ENCODE measurements at regions not wholly inside any gene's neighbourhood (a gene's known extent, or its start where the extent isn't known, plus 50 kb on each side); places are given as distances from the start of the nearest gene placed in this dataset.

DNA sequence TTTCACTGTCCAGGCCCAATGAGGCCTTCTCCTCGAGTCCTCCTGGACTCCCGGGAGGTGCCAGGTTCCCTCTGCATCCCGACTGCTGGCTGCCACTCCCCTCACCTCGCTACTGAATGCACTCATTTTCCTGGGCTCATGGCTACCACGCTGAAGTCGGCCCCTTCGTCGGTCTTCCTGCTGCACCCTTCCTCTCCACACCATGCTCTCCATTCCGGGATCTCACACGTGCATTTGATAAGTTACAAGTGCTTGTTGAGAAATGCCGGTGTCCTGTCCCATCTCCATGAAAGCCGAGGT is 334.7 kb upstream of the MYT1L start:
- Histone ChIP-seq H3K79me2 (ENCODE audit: control insufficient read depth, insufficient read depth, low read length) (no peaks in the 10 kb centered on the region), H3K9ac (ENCODE audit: insufficient read depth in 1 of 2, low read depth in 2 of 2, low read length in 2 of 2) (no peak overlapping the region), H3K36me3 (ENCODE audit: control insufficient read depth, insufficient read depth, low read length) (no peaks in the 10 kb centered on the region), H3K4me2 (ENCODE audit: insufficient read depth, low read length) (no peak overlapping the region), H2AFZ (ENCODE audit: low read depth, low read length) (no peak overlapping the region), H3K4me1 (replicated peaks in 1 of 2; ENCODE audit: control insufficient read depth in 2 of 2, insufficient read depth in 2 of 2, low read length in 2 of 2) (no peaks in the 10 kb centered on the region; a peak in 1 of 5 replicates), H3K27ac (ENCODE audit: extremely low read depth, low read depth, low read length) (no peak overlapping the region), H3K9me3 (replicated peaks; ENCODE audit: control insufficient read depth, insufficient read depth, low read depth, low read length) (no peaks in the 10 kb centered on the region), H3K4me3 (no peak overlapping the region), H3K27me3 (ENCODE audit: control insufficient read depth in 2 of 2, insufficient read depth in 2 of 2, low read length in 2 of 2) (peaks cover 27 to 80% of the 10 kb centered on the region in 2 experiments; a peak in 4 of 5 replicates), H4K20me1 (replicated peaks; ENCODE audit: control insufficient read depth, insufficient read depth, low read length) (peaks cover 9% of the 10 kb centered on the region), H3K9me1 (ENCODE audit: control insufficient read depth, insufficient read depth, low read length) (no peaks in the 10 kb centered on the region)
- ATAC-seq: no peak
- POLR2A ChIA-PET: interaction anchor here (0.6 kb wide), 1 partner anchor 846 kb away, joined by 3 read pairs; no protein-coding TSS in a partner anchor
- WGBS (ENCODE audit: insufficient coverage, low coverage, missing lambda C conversion rate): 0% methylated on average over 12 of the region's 12 CpGs
- intact Hi-C loops (cut with micrococcal nuclease) (no loop called here), in situ Hi-C loops (cut with MboI) (no loop called here)
- BruUV-seq (replicated peaks): no TSS peak
- CTCF ChIA-PET (ENCODE audit: low intra/inter-chr PET ratio): no interaction called here
- TF ChIP-seq, protein P1, sequence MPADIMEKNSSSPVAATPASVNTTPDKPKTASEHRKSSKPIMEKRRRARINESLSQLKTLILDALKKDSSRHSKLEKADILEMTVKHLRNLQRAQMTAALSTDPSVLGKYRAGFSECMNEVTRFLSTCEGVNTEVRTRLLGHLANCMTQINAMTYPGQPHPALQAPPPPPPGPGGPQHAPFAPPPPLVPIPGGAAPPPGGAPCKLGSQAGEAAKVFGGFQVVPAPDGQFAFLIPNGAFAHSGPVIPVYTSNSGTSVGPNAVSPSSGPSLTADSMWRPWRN (IDR thresholded peaks at IDR 0.05; ENCODE audit: low read depth): no peak
- DNase-seq (ENCODE audit: extremely low read depth in 1 of 4, low spot score in 3 of 4): no peak
- no peak for FAIRE-seq

DNA sequence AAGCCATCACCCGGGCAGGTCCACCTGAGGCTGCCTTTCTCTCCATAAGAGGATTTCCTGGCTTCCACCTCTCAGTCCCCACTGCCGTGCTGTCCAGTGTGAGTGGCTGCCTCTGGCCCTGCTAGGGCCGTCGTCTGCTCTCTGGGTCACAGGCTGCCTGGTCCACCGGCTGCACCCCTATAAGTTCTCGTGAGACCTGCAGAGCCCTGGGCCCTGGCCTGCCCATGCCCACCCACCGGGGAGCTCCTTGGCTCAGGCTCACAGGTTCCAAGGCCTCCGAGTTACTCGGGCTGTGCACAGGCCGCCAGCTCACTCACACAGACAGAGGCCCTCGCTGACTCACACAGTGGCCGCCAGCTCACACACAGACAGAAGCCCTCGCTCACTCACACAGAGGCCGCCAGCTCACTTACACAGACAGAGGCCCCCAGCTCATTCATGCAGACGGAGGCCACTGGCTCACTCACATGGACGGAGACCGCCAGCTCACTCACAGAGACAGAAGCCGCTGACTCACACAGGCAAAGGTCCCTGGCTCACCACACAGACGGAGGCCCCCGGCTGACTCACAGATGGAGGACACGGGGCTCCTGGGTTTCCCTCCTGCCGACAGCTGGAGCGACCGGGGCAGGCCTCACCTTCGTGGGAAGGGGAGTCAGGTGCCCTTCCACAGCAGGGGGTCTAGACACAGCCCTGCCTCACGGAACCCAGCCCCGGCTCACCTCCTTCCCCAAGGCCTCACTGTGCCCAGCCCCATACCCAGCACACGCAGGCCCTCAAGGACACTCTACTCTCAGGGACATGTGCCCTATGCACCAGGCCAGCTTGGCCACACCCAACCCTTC is 334.1 kb upstream of the MYT1L start:
- FAIRE-seq (no peak), DNase-seq (ENCODE audit: extremely low read depth in 1 of 4, low spot score in 3 of 4) (peak in 1 of 4 experiments; percentile 15), ATAC-seq (peak; percentile 49)
- H3K4me2 ChIP-seq (ENCODE audit: insufficient read depth, low read length): no peak overlapping the region
- POLR2A ChIA-PET: interaction anchor here (0.6 to 0.7 kb wide), 2 partner anchors 51 to 845 kb away, joined by 3 read pairs; no protein-coding TSS in a partner anchor
- intact Hi-C loops (cut with micrococcal nuclease) (no loop called here), in situ Hi-C loops (cut with MboI) (no loop called here)
- no peak overlapping the region for H2AFZ ChIP-seq (ENCODE audit: low read depth, low read length)
- H3K36me3 ChIP-seq (ENCODE audit: control insufficient read depth, insufficient read depth, low read length): no peaks in the 10 kb centered on the region
- H4K20me1 ChIP-seq (replicated peaks; ENCODE audit: control insufficient read depth, insufficient read depth, low read length): peaks cover 9% of the 10 kb centered on the region
- no peaks in the 10 kb centered on the region for H3K79me2 ChIP-seq (ENCODE audit: control insufficient read depth, insufficient read depth, low read length)
- no peaks in the 10 kb centered on the region; a peak in 1 of 5 replicates for H3K4me1 ChIP-seq (replicated peaks in 1 of 2; ENCODE audit: control insufficient read depth in 2 of 2, insufficient read depth in 2 of 2, low read length in 2 of 2)
- no peak overlapping the region for H3K27ac ChIP-seq (ENCODE audit: extremely low read depth, low read depth, low read length)
- WGBS (ENCODE audit: insufficient coverage, low coverage, missing lambda C conversion rate): 1% methylated on average over 24 of the region's 28 CpGs
- peaks cover 24 to 75% of the 10 kb centered on the region in 2 experiments; a peak in 4 of 5 replicates for H3K27me3 ChIP-seq (ENCODE audit: control insufficient read depth in 2 of 2, insufficient read depth in 2 of 2, low read length in 2 of 2)
- no peak overlapping the region for H3K9ac ChIP-seq (ENCODE audit: insufficient read depth in 1 of 2, low read depth in 2 of 2, low read length in 2 of 2)
- no peaks in the 10 kb centered on the region for H3K9me3 ChIP-seq (replicated peaks; ENCODE audit: control insufficient read depth, insufficient read depth, low read depth, low read length)
- no peak overlapping the region for H3K4me3 ChIP-seq
- H3K9me1 ChIP-seq (ENCODE audit: control insufficient read depth, insufficient read depth, low read length): no peaks in the 10 kb centered on the region
- BruUV-seq (replicated peaks): no TSS peak
- 0 out of 2 replicates have a peak, but pooled peaks have one; percentile 21 for TF ChIP-seq FOSL1 (tag; conservative IDR thresholded peaks at IDR 0.05)
- TF ChIP-seq, protein P2, sequence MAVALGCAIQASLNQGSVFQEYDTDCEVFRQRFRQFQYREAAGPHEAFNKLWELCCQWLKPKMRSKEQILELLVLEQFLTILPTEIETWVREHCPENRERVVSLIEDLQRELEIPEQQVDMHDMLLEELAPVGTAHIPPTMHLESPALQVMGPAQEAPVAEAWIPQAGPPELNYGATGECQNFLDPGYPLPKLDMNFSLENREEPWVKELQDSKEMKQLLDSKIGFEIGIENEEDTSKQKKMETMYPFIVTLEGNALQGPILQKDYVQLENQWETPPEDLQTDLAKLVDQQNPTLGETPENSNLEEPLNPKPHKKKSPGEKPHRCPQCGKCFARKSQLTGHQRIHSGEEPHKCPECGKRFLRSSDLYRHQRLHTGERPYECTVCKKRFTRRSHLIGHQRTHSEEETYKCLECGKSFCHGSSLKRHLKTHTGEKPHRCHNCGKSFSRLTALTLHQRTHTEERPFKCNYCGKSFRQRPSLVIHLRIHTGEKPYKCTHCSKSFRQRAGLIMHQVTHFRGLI (CRISPR knock-in tag; IDR thresholded peaks at IDR 0.05): no peak
- TF ChIP-seq ZNF444 (CRISPR knock-in tag; IDR thresholded peaks at IDR 0.05): no peak
- TF ChIP-seq, protein P3, sequence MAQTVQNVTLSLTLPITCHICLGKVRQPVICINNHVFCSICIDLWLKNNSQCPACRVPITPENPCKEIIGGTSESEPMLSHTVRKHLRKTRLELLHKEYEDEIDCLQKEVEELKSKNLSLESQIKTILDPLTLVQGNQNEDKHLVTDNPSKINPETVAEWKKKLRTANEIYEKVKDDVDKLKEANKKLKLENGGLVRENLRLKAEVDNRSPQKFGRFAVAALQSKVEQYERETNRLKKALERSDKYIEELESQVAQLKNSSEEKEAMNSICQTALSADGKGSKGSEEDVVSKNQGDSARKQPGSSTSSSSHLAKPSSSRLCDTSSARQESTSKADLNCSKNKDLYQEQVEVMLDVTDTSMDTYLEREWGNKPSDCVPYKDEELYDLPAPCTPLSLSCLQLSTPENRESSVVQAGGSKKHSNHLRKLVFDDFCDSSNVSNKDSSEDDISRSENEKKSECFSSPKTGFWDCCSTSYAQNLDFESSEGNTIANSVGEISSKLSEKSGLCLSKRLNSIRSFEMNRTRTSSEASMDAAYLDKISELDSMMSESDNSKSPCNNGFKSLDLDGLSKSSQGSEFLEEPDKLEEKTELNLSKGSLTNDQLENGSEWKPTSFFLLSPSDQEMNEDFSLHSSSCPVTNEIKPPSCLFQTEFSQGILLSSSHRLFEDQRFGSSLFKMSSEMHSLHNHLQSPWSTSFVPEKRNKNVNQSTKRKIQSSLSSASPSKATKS (CRISPR knock-in tag; IDR thresholded peaks at IDR 0.05): no peak
- TF ChIP-seq DNMT1 (IDR thresholded peaks at IDR 0.05): no peak
- TF ChIP-seq PRMT5 (CRISPR knock-in tag; IDR thresholded peaks at IDR 0.05): no peak
- TF ChIP-seq HOXB6 (CRISPR knock-in tag; IDR thresholded peaks at IDR 0.05; ENCODE audit: borderline replicate concordance): no peak
- CTCF ChIA-PET (ENCODE audit: low intra/inter-chr PET ratio): no interaction called here

All from K562 (cell line).